Spinal cord (tissue), 9 donors: ENCODE measurements at regions not wholly inside any gene's neighbourhood (a gene's known extent, or its start where the extent isn't known, plus 50 kb on each side); places are given as distances from the start of the nearest gene placed in this dataset.

Source experiments
- DNase-seq, 6 donors: peaks; one replicate each; pipeline versions ENCODE4 v3.0.0 to v3.0.0-alpha.2; 2013 to 2015; ENCODE audit warnings: low spot score in 6 of 6, low read depth in 4 of 6
- H3K27ac ChIP-seq: one replicate; pipeline ENCODE4 v1.5.1; 2013; ENCODE audit warnings: low read depth, low read length, control low read depth
- H3K27me3 ChIP-seq: one replicate; pipeline ENCODE4 v1.6.1; 2013; ENCODE audit warnings: low read length; ENCODE audit not compliant: control insufficient read depth, insufficient read depth
- H3K36me3 ChIP-seq: one replicate; pipeline ENCODE4 v1.6.1; 2013; ENCODE audit warnings: low read length; ENCODE audit not compliant: control insufficient read depth, insufficient read depth
- H3K4me1 ChIP-seq: one replicate; pipeline ENCODE4 v1.6.1; 2013; ENCODE audit warnings: low read length; ENCODE audit not compliant: control insufficient read depth, insufficient read depth
- H3K4me3 ChIP-seq: one replicate; pipeline ENCODE4 v1.5.1; 2013; ENCODE audit warnings: low read depth, low read length, control low read depth
- H3K9me3 ChIP-seq: one replicate; pipeline ENCODE4 v1.6.1; 2013; ENCODE audit warnings: low read length; ENCODE audit not compliant: control insufficient read depth, insufficient read depth
- WGBS: methylation state at CpG from one replicate; pipeline ENCODE4 v1.1.5; 2013; ENCODE audit warnings: missing lambda C conversion rate; ENCODE audit not compliant: insufficient coverage; 5-methylcytosine and 5-hydroxymethylcytosine counted together
- donor health status: healthy.

GRCh38 chr14:55873169-55873568, 245.0 kb upstream of the PELI2 start:
- Histone ChIP-seq H3K27ac (no peak overlapping the region), H3K4me3 (no peak overlapping the region), H3K9me3 (no peaks in the 10 kb centered on the region), H3K36me3 (no peaks in the 10 kb centered on the region), H3K4me1 (peaks cover 13% of the 10 kb centered on the region), H3K27me3 (no peaks in the 10 kb centered on the region)
- WGBS = 75% methylated on average over 1 of the region's 9 CpGs
- peak in 4 of 6 donors; percentile 28 to 93 (median 56) for DNase-seq

GRCh38 chr14:55874785-55875184, 243.4 kb upstream of the PELI2 start:
- peak in 1 of 6 donors; percentile 72 for DNase-seq
- no peaks in the 10 kb centered on the region for H3K36me3 ChIP-seq
- no peak overlapping the region for H3K4me3 ChIP-seq

GRCh38 chr14:55877942-55878341, 240.3 kb upstream of the PELI2 start:
- Histone ChIP-seq H3K36me3 (no peaks in the 10 kb centered on the region), H3K27me3 (no peaks in the 10 kb centered on the region), H3K27ac (no peak overlapping the region), H3K4me1 (peaks cover 7% of the 10 kb centered on the region), H3K9me3 (no peaks in the 10 kb centered on the region), H3K4me3 (no peak overlapping the region)
- no peak for DNase-seq
- 86% methylated on average over 1 of the region's 7 CpGs for WGBS

More at GRCh38 chr14:55874785-55875184, 243.4 kb upstream of the PELI2 start:
- peaks cover 13% of the 10 kb centered on the region for H3K4me1 ChIP-seq
- no peak overlapping the region for H3K27ac ChIP-seq
- 43% methylated on average over 8 of the region's 10 CpGs for WGBS
- no peaks in the 10 kb centered on the region for H3K9me3 ChIP-seq
- H3K27me3 ChIP-seq = no peaks in the 10 kb centered on the region

- Histone ChIP-seq H3K4me3 (no peak overlapping the region), H3K4me1 (no peaks in the 10 kb centered on the region), H3K27me3 (no peaks in the 10 kb centered on the region), H3K9me3 (no peaks in the 10 kb centered on the region), H3K36me3 (no peaks in the 10 kb centered on the region), H3K27ac (no peak overlapping the region)
- DNase-seq = no peak
- WGBS = 81% methylated on average over 6 of the region's 6 CpGs
These were observed 236.5 kb upstream of the PELI2 start for GRCh38 chr14:55881577-55882241.

- H3K9me3 ChIP-seq = no peaks in the 10 kb centered on the region
- no peak overlapping the region for H3K27ac ChIP-seq
- no peak overlapping the region for H3K4me3 ChIP-seq
- 51% methylated on average over 4 of the region's 4 CpGs for WGBS
- peaks cover 2% of the 10 kb centered on the region for H3K27me3 ChIP-seq
- peak in 2 of 6 donors; percentile 29 to 45 for DNase-seq
- H3K36me3 ChIP-seq = no peaks in the 10 kb centered on the region
- no peaks in the 10 kb centered on the region for H3K4me1 ChIP-seq
These were observed 233.4 kb upstream of the PELI2 start for GRCh38 chr14:55884819-55885218.

- peaks cover 2% of the 10 kb centered on the region for H3K27me3 ChIP-seq
- H3K27ac ChIP-seq = no peak overlapping the region
- no peaks in the 10 kb centered on the region for H3K9me3 ChIP-seq
- peak in 1 of 6 donors; percentile 47 for DNase-seq
- no peaks in the 10 kb centered on the region for H3K36me3 ChIP-seq
- no peak overlapping the region for H3K4me3 ChIP-seq
- no peaks in the 10 kb centered on the region for H3K4me1 ChIP-seq
- WGBS = 62% methylated on average over 3 of the region's 6 CpGs
These were observed 229.1 kb upstream of the PELI2 start for GRCh38 chr14:55889124-55889523.

- Histone ChIP-seq H3K9me3 (no peaks in the 10 kb centered on the region), H3K4me1 (peaks cover 7% of the 10 kb centered on the region), H3K27me3 (peaks cover 2% of the 10 kb centered on the region), H3K27ac (no peak overlapping the region), H3K36me3 (no peaks in the 10 kb centered on the region), H3K4me3 (no peak overlapping the region)
- no peak for DNase-seq
- WGBS = 65% methylated on average over 5 of the region's 6 CpGs
These were observed 226.5 kb upstream of the PELI2 start for GRCh38 chr14:55891692-55892091.

GRCh38 chr14:55892906-55893305, 225.3 kb upstream of the PELI2 start:
- peaks cover 7% of the 10 kb centered on the region for H3K4me1 ChIP-seq
- no peaks in the 10 kb centered on the region for H3K9me3 ChIP-seq
- no peak overlapping the region for H3K27ac ChIP-seq
- DNase-seq = no peak
- no peaks in the 10 kb centered on the region for H3K36me3 ChIP-seq
- WGBS = 100% methylated on average over 2 of the region's 4 CpGs
- peaks cover 2% of the 10 kb centered on the region for H3K27me3 ChIP-seq
- H3K4me3 ChIP-seq = no peak overlapping the region

GRCh38 chr14:55893705-55894104, 224.5 kb upstream of the PELI2 start:
- H3K27me3 ChIP-seq = no peaks in the 10 kb centered on the region
- H3K4me1 ChIP-seq = peaks cover 7% of the 10 kb centered on the region
- H3K27ac ChIP-seq = no peak overlapping the region
- no peak overlapping the region for H3K4me3 ChIP-seq
- no peaks in the 10 kb centered on the region for H3K36me3 ChIP-seq
- 60% methylated on average over 5 of the region's 5 CpGs for WGBS
- H3K9me3 ChIP-seq = no peaks in the 10 kb centered on the region
- peak in 2 of 6 donors; percentile 52 to 95 for DNase-seq

- Histone ChIP-seq H3K36me3 (no peaks in the 10 kb centered on the region), H3K27ac (no peak overlapping the region), H3K9me3 (no peaks in the 10 kb centered on the region), H3K27me3 (no peaks in the 10 kb centered on the region), H3K4me1 (peaks cover 7% of the 10 kb centered on the region), H3K4me3 (no peak overlapping the region)
- no peak for DNase-seq
- WGBS = no CpG with 5 or more reads among the region's 1 CpG
These were observed 221.2 kb upstream of the PELI2 start for GRCh38 chr14:55897031-55897430.
